K562 (cell line): ENCODE measurements at regions not wholly inside any gene's neighbourhood (a gene's known extent, or its start where the extent isn't known, plus 50 kb on each side); places are given as distances from the start of the nearest gene placed in this dataset.

ENCODE experiments used
- BHLHE40 ChIP-seq: IDR thresholded peaks from 2 replicates; pipeline ENCODE4 v1.6.1; 2011; ENCODE audit warnings: low read length, improper control_type of control experiment
- HDAC3 ChIP-seq: fragments of 450-650 bp; IDR thresholded peaks from 2 replicates; pipeline ENCODE4 v1.6.1; 2018; ENCODE audit warnings: borderline replicate concordance, mild to moderate bottlenecking, moderate library complexity; ENCODE audit not compliant: partially characterized antibody
- JUND ChIP-seq, 2 experiments: IDR thresholded peaks; 2 replicates in 1 of 2; 3 replicates in 1 of 2; pipeline ENCODE4 v1.6.1; 2011; ENCODE audit warnings: borderline replicate concordance in 2 of 2, low read depth in 2 of 2, low read length in 2 of 2, improper control_type of control experiment in 1 of 2, missing biosample characterization in 1 of 2, missing genetic modification characterization in 1 of 2, missing genetic modification reagents in 1 of 2
- KDM4B ChIP-seq, 2 experiments: fragments of 450-650 bp in 1 of 2; sonication (generic) in 1 of 2; IDR thresholded peaks; 2 replicates each; pipeline ENCODE4 v1.6.1; 2016 to 2017; ENCODE audit warnings: borderline replicate concordance in 2 of 2, antibody characterized with exemption in 1 of 2, low read depth in 1 of 2, mild to moderate bottlenecking in 1 of 2
- MEF2D ChIP-seq: conservative IDR thresholded peaks from 2 replicates; pipeline ENCODE4 v1.6.1; 2016; ENCODE audit warnings: low read depth, missing genetic modification characterization, missing compliant biosample characterization
- NFATC3 ChIP-seq: fragments of 450-650 bp; IDR thresholded peaks from 2 replicates; pipeline ENCODE4 v1.6.1; 2017; ENCODE audit warnings: mild to moderate bottlenecking
- NFE2 ChIP-seq: IDR thresholded peaks from 2 replicates; pipeline ENCODE4 v1.6.1; 2014; ENCODE audit warnings: antibody characterized with exemption, low read depth
- SMAD4 ChIP-seq: fragments of 250-450 bp; sonication (Bioruptor Pico); conservative IDR thresholded peaks from 2 replicates; pipeline ENCODE4 v1.8.0; 2021; ENCODE audit warnings: inconsistent platforms, mild to moderate bottlenecking, moderate library complexity
- TEAD1 ChIP-seq, 2 experiments: fragments of 450-650 bp in 1 of 2; sonication (generic) in 1 of 2; formaldehyde crosslinking; IDR thresholded peaks; 2 replicates each; pipeline versions ENCODE4 v1.4.0 to v1.8.0; 2020 to 2022; ENCODE audit warnings: mild to moderate bottlenecking in 2 of 2, missing genetic modification reagents in 1 of 2
- TGIF2 ChIP-seq: sonication (generic); formaldehyde crosslinking; IDR thresholded peaks from 2 replicates; pipeline ENCODE4 v1.8.1; 2022; ENCODE audit warnings: mild to moderate bottlenecking, missing genetic modification reagents, moderate library complexity
- ZNF408 ChIP-seq: fragments of 250-450 bp; sonication (Bioruptor Pico); IDR thresholded peaks from 2 replicates; pipeline ENCODE4 v1.4.0; 2020; ENCODE audit warnings: low read depth, mild to moderate bottlenecking, moderate library complexity
- TF ChIP-seq, protein P1 (sequence below), 2 experiments: fragments of 450-650 bp; formaldehyde crosslinking in 1 of 2; IDR thresholded peaks; 2 replicates each; pipeline versions ENCODE4 v1.4.0 to v1.6.1; 2014 to 2020; ENCODE audit warnings: mild to moderate bottlenecking in 2 of 2, borderline replicate concordance in 1 of 2, low read depth in 1 of 2
- TF ChIP-seq, protein P2 (sequence below): IDR thresholded peaks from 2 replicates; pipeline ENCODE4 v1.6.1; 2016; ENCODE audit warnings: missing genetic modification characterization, missing compliant biosample characterization
- TF ChIP-seq, protein P3 (sequence below), 2 experiments: fragments of 450-650 bp; IDR thresholded peaks; 2 replicates each; pipeline ENCODE4 v1.6.1; 2016
- TF ChIP-seq, protein P4 (sequence below): fragments of 250-450 bp; sonication (Bioruptor Pico); IDR thresholded peaks from 2 replicates; pipeline ENCODE4 v1.4.0; 2020

DNA sequence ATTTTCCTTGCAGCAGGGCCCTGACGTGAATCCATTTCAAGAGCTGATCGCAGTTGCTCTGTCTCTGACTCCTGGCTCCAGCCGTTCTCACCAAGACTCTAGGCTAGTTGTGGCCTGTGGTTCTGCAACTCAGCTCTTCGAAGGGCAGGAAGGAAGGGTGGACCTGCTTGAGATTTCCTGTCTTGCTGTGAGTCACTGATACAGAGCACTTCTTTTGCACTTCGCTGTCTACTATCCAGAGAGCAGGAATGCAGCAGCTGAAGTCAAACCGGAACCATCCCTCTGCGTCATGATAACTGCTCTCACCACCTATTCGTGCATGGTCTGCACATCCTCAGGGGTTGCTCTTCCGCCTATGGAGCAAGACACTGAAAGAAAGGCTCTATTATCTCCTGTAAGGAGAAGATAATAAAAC is 59.7 kb downstream of the RAP2B start (continued):
- TF ChIP-seq, protein P1, sequence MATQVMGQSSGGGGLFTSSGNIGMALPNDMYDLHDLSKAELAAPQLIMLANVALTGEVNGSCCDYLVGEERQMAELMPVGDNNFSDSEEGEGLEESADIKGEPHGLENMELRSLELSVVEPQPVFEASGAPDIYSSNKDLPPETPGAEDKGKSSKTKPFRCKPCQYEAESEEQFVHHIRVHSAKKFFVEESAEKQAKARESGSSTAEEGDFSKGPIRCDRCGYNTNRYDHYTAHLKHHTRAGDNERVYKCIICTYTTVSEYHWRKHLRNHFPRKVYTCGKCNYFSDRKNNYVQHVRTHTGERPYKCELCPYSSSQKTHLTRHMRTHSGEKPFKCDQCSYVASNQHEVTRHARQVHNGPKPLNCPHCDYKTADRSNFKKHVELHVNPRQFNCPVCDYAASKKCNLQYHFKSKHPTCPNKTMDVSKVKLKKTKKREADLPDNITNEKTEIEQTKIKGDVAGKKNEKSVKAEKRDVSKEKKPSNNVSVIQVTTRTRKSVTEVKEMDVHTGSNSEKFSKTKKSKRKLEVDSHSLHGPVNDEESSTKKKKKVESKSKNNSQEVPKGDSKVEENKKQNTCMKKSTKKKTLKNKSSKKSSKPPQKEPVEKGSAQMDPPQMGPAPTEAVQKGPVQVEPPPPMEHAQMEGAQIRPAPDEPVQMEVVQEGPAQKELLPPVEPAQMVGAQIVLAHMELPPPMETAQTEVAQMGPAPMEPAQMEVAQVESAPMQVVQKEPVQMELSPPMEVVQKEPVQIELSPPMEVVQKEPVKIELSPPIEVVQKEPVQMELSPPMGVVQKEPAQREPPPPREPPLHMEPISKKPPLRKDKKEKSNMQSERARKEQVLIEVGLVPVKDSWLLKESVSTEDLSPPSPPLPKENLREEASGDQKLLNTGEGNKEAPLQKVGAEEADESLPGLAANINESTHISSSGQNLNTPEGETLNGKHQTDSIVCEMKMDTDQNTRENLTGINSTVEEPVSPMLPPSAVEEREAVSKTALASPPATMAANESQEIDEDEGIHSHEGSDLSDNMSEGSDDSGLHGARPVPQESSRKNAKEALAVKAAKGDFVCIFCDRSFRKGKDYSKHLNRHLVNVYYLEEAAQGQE (IDR thresholded peaks at IDR 0.05; ENCODE audit: borderline replicate concordance) = no peak
- TF ChIP-seq, protein P1 (CRISPR knock-in tag; IDR thresholded peaks at IDR 0.05; ENCODE audit: low read depth) = no peak
- TF ChIP-seq, protein P2, sequence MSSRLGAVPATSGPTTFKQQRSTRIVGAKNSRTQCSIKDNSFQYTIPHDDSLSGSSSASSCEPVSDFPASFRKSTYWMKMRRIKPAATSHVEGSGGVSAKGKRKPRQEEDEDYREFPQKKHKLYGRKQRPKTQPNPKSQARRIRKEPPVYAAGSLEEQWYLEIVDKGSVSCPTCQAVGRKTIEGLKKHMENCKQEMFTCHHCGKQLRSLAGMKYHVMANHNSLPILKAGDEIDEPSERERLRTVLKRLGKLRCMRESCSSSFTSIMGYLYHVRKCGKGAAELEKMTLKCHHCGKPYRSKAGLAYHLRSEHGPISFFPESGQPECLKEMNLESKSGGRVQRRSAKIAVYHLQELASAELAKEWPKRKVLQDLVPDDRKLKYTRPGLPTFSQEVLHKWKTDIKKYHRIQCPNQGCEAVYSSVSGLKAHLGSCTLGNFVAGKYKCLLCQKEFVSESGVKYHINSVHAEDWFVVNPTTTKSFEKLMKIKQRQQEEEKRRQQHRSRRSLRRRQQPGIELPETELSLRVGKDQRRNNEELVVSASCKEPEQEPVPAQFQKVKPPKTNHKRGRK (tag) = no peak
- TF ChIP-seq TEAD1 (CRISPR knock-in tag; IDR thresholded peaks at IDR 0.05) (peak; percentile 28 to 93; a peak in 2 of 4 replicates), HDAC3 (no peak), TGIF2 (no peak), BHLHE40 (peak; percentile 25; the same call in 1 of the 2 replicates), NFE2 (peak; percentile 57; the same call in 1 of the 2 replicates), SMAD4 (CRISPR knock-in tag) (peak; percentile 47), MEF2D (tag) (no peak), JUND (IDR thresholded peaks at IDR 0.05; ENCODE audit: borderline replicate concordance, low read depth, low read length) (peak; percentile 85), JUND (tag; IDR thresholded peaks at IDR 0.05; ENCODE audit: borderline replicate concordance, low read depth, low read length) (peak; percentile 86; the same call in 2 of the 3 replicates), KDM4B (IDR thresholded peaks at IDR 0.05; ENCODE audit: borderline replicate concordance in 2 of 2, low read depth in 1 of 2) (no peak), ZNF408 (CRISPR knock-in tag) (no peak), NFATC3 (no peak)
- TF ChIP-seq, protein P3, sequence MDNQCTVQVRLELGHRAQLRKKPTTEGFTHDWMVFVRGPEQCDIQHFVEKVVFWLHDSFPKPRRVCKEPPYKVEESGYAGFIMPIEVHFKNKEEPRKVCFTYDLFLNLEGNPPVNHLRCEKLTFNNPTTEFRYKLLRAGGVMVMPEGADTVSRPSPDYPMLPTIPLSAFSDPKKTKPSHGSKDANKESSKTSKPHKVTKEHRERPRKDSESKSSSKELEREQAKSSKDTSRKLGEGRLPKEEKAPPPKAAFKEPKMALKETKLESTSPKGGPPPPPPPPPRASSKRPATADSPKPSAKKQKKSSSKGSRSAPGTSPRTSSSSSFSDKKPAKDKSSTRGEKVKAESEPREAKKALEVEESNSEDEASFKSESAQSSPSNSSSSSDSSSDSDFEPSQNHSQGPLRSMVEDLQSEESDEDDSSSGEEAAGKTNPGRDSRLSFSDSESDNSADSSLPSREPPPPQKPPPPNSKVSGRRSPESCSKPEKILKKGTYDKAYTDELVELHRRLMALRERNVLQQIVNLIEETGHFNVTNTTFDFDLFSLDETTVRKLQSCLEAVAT (IDR thresholded peaks at IDR 0.05) = peak in 1 of 2 experiments; percentile 31; a peak in 1 of 4 replicates
- TF ChIP-seq, protein P4, sequence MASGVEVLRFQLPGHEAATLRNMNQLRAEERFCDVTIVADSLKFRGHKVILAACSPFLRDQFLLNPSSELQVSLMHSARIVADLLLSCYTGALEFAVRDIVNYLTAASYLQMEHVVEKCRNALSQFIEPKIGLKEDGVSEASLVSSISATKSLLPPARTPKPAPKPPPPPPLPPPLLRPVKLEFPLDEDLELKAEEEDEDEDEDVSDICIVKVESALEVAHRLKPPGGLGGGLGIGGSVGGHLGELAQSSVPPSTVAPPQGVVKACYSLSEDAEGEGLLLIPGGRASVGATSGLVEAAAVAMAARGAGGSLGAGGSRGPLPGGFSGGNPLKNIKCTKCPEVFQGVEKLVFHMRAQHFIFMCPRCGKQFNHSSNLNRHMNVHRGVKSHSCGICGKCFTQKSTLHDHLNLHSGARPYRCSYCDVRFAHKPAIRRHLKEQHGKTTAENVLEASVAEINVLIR (CRISPR knock-in tag) = peak; percentile 42; the same call in 1 of the 2 replicates
